Spleen (tissue), 11 donors: ENCODE measurements at regions not wholly inside any gene's neighbourhood (a gene's known extent, or its start where the extent isn't known, plus 50 kb on each side); places are given as distances from the start of the nearest gene placed in this dataset.

Experiments used
- DNase-seq: peaks from one replicate; pipeline ENCODE4 v3.0.0-alpha.2; 2020
- H3K27ac ChIP-seq, 8 donors: fragments of 200-600 bp; sonication (generic) in 7 of 8; 1 replicate in 4 of 8; 2 replicates in 4 of 8; pipeline versions ENCODE4 v1.5.0 to v1.8.0; 2016 to 2021; ENCODE audit warnings: inconsistent platforms in 4 of 8, mild to moderate bottlenecking in 4 of 8, moderate library complexity in 1 of 8
- H3K27me3 ChIP-seq, 7 donors: fragments of 200-600 bp; sonication (generic) in 6 of 7; replicated peaks in 1 of 7; 1 replicate in 4 of 7; 2 replicates in 3 of 7; pipeline versions ENCODE4 v1.5.0 to v1.8.0; 2016 to 2021; ENCODE audit warnings: inconsistent platforms in 3 of 7, mild to moderate bottlenecking in 1 of 7
- H3K36me3 ChIP-seq, 6 donors: fragments of 200-600 bp; sonication (generic) in 5 of 6; 1 replicate in 4 of 6; 2 replicates in 2 of 6; pipeline versions ENCODE4 v1.5.0 to v1.8.0; 2016 to 2021; ENCODE audit warnings: inconsistent platforms in 2 of 6
- H3K4me1 ChIP-seq, 6 donors: fragments of 200-600 bp; sonication (generic) in 5 of 6; 1 replicate in 3 of 6; 2 replicates in 3 of 6; pipeline versions ENCODE4 v1.5.0 to v1.8.0; 2016 to 2021; ENCODE audit warnings: inconsistent platforms in 3 of 6
- H3K4me3 ChIP-seq, 8 donors: fragments of 200-600 bp; sonication (generic) in 7 of 8; 1 replicate in 4 of 8; 2 replicates in 4 of 8; pipeline versions ENCODE4 v1.5.0 to v1.8.0; 2016 to 2021; ENCODE audit warnings: inconsistent platforms in 4 of 8, mild to moderate bottlenecking in 4 of 8, moderate library complexity in 2 of 8
- H3K9me3 ChIP-seq, 8 donors: fragments of 200-600 bp; sonication (generic) in 7 of 8; 1 replicate in 4 of 8; 2 replicates in 4 of 8; pipeline versions ENCODE4 v1.5.0 to v1.8.0; 2016 to 2021; ENCODE audit warnings: inconsistent platforms in 4 of 8
- CTCF ChIP-seq, 11 experiments: fragments of 200-600 bp in 7 of 11; fragments of 450-650 bp in 4 of 11; sonication (generic) in 4 of 11; IDR thresholded peaks in 8 of 11; conservative IDR thresholded peaks in 3 of 11; 1 replicate in 7 of 11; 2 replicates in 4 of 11; pipeline versions ENCODE4 v1.4.0 to v1.8.0; 2016 to 2021; ENCODE audit warnings: antibody characterized with exemption in 11 of 11, inconsistent platforms in 4 of 11, mild to moderate bottlenecking in 1 of 11
- POLR2A ChIP-seq, 3 donors: fragments of 450-650 bp; IDR thresholded peaks; one replicate each; pipeline ENCODE4 v1.5.1; 2017; ENCODE audit warnings: antibody characterized with exemption in 3 of 3, mild to moderate bottlenecking in 1 of 3
- POLR2AphosphoS5 ChIP-seq, 3 donors: sonication (generic); formaldehyde crosslinking; IDR thresholded peaks; one replicate each; pipeline ENCODE4 v1.5.1; 2017; ENCODE audit warnings: antibody characterized with exemption in 3 of 3
- WGBS, 5 donors: extraction: QIAGEN DNeasy Blood & Tissue Kit in 3 of 5; methylation state at CpG; one replicate each; pipeline versions ENCODE4 v1.1.5 to v1.1.7; 2013 to 2018; 5-methylcytosine and 5-hydroxymethylcytosine counted together
- intact Hi-C: fragments of 100-400 bp; cut with DNase I; formaldehyde crosslinking; loops from one replicate; pipeline ENCODE4 v1.15.0; 2023; ENCODE audit warnings: low total_unique reads
- donor health status: healthy with polysubstance abuse.
- donor health status: DM: no; HTN: no; CAD: no; lungs with moderate emphysema.
- donor health status: DM: no; HTN: no; CAD: no.
- donor health status: Bipolar disorder and iron deficiency.
- donor health status: healthy.
- donor health status: DM: no; HTN: no; CAD: no.
- donor health status: DM: yes; HTN: yes; CAD: no.

GRCh38 chr9:107123389-107123788 lies 159.7 kb upstream of the RAD23B start:
- no peaks in the 10 kb centered on the region for H3K4me1 ChIP-seq
- TF ChIP-seq POLR2A (IDR thresholded peaks at IDR 0.05) (no peak), CTCF (IDR thresholded peaks at IDR 0.05 in 8 of 11, conservative IDR thresholded peaks at IDR 0.05 in 3 of 11) (no peak), POLR2AphosphoS5 (IDR thresholded peaks at IDR 0.05) (no peak)
- H3K27me3 ChIP-seq = no peaks in the 10 kb centered on the region
- H3K4me3 ChIP-seq = no peak overlapping the region
- no peak overlapping the region for H3K27ac ChIP-seq
- intact Hi-C loops = no loop called here
- H3K9me3 ChIP-seq = no peaks in the 10 kb centered on the region
- H3K36me3 ChIP-seq = no peaks in the 10 kb centered on the region
- DNase-seq = no peak

DNA sequence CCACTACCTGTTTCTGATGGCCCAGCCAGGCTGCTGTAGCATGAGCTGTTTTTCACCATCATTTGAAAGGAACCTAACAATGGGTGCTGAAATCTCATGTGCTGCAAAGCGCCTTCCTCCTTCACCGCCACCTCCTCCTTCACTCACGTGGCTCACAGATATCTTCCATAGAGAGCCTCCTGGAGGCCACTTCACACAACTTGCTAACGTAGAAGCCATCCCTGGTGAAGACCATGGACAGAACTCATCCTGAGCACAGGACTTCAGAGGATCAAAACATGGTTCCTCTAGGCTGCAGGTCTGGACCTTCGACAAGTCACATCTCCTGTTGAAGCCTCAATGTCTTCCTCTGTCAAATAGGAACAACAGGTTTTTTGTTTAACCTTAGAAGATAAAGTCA lies 155.5 kb upstream of the RAD23B start:
- Histone ChIP-seq H3K9me3 (no peaks in the 10 kb centered on the region), H3K4me1 (no peaks in the 10 kb centered on the region), H3K4me3 (no peak overlapping the region), H3K27me3 (peaks cover 0 to 4% (median 0%) of the 10 kb centered on the region in 7 donors), H3K27ac (no peak overlapping the region), H3K36me3 (no peaks in the 10 kb centered on the region)
- intact Hi-C loops = no loop called here
- no peak for TF ChIP-seq POLR2AphosphoS5 (IDR thresholded peaks at IDR 0.05)
- TF ChIP-seq CTCF (IDR thresholded peaks at IDR 0.05 in 8 of 11, conservative IDR thresholded peaks at IDR 0.05 in 3 of 11) = no peak
- TF ChIP-seq POLR2A (IDR thresholded peaks at IDR 0.05) = no peak
- no peak for DNase-seq
- WGBS, 5 donors = 65 to 79% (median 77%) methylated on average over 5 of the region's 5 CpGs

- intact Hi-C loops = no loop called here
- no peak for TF ChIP-seq POLR2A (IDR thresholded peaks at IDR 0.05)
- no peak for TF ChIP-seq CTCF (IDR thresholded peaks at IDR 0.05 in 8 of 11, conservative IDR thresholded peaks at IDR 0.05 in 3 of 11)
- TF ChIP-seq POLR2AphosphoS5 (IDR thresholded peaks at IDR 0.05) = no peak
- no peaks in the 10 kb centered on the region for H3K9me3 ChIP-seq
- WGBS, 5 donors = 78 to 89% (median 84%) methylated on average over 5 of the region's 5 CpGs
- no peak for DNase-seq
- no peak overlapping the region for H3K27ac ChIP-seq
- H3K27me3 ChIP-seq = peaks cover 0 to 4% (median 0%) of the 10 kb centered on the region in 7 donors
- H3K36me3 ChIP-seq = no peaks in the 10 kb centered on the region
- H3K4me1 ChIP-seq = no peaks in the 10 kb centered on the region
- no peak overlapping the region for H3K4me3 ChIP-seq
Observed at GRCh38 chr9:107131108-107131799, 151.8 kb upstream of the RAD23B start.

GRCh38 chr9:107136296-107136695 lies 146.8 kb upstream of the RAD23B start:
- intact Hi-C loops = no loop called here
- DNase-seq = no peak
- no peak for TF ChIP-seq POLR2AphosphoS5 (IDR thresholded peaks at IDR 0.05)
- Histone ChIP-seq H3K27me3 (peaks cover 0 to 25% (median 0%) of the 10 kb centered on the region in 7 donors), H3K9me3 (no peaks in the 10 kb centered on the region), H3K4me3 (no peak overlapping the region), H3K4me1 (no peaks in the 10 kb centered on the region), H3K27ac (no peak overlapping the region), H3K36me3 (no peaks in the 10 kb centered on the region)
- 76 to 92% (median 81%) methylated on average over 2 of the region's 2 CpGs for WGBS, 5 donors
